Cardiac muscle cell (in vitro differentiated cells and primary cell): ENCODE measurements at regions not wholly inside any gene's neighbourhood (a gene's known extent, or its start where the extent isn't known, plus 50 kb on each side); places are given as distances from the start of the nearest gene placed in this dataset.

Source experiments
- DNase-seq, 2 donors: peaks; one replicate each; pipeline versions ENCODE4 v3.0.0 to v3.0.0-alpha.2; 2010 to 2017; ENCODE audit warnings: low read depth in 1 of 2, low spot score in 1 of 2
- H3K27ac ChIP-seq: fragments of 200-600 bp; sonication (generic); 2 replicates; pipeline ENCODE4 v1.5.1; 2016
- H3K27me3 ChIP-seq: fragments of 200-600 bp; sonication (generic); 2 replicates; pipeline ENCODE4 v1.6.0; 2016; ENCODE audit warnings: control low read depth
- H3K36me3 ChIP-seq: fragments of 200-600 bp; sonication (generic); 2 replicates; pipeline ENCODE4 v1.5.1; 2016; ENCODE audit warnings: control low read depth
- H3K4me1 ChIP-seq: fragments of 200-600 bp; sonication (generic); 2 replicates; pipeline ENCODE4 v1.8.1; 2017; ENCODE audit warnings: low read depth, mild to moderate bottlenecking, mixed run types
- H3K4me3 ChIP-seq: fragments of 200-600 bp; sonication (generic); 2 replicates; pipeline ENCODE4 v1.5.1; 2016; ENCODE audit warnings: mild to moderate bottlenecking
- H3K9me3 ChIP-seq: fragments of 200-600 bp; sonication (generic); 2 replicates; pipeline ENCODE4 v1.5.1; 2017; ENCODE audit warnings: low read depth, mild to moderate bottlenecking, control low read depth
- CTCF ChIP-seq: IDR thresholded peaks from 2 replicates; pipeline ENCODE4 v1.5.1; 2012; ENCODE audit warnings: low read depth, mild to moderate bottlenecking, low read length

GRCh38 chr9:31336841-31337240 lies 1047.6 kb upstream of the ACO1 start:
- Histone ChIP-seq H3K27me3 (no peaks in the 10 kb centered on the region), H3K27ac (no peak overlapping the region), H3K36me3 (no peaks in the 10 kb centered on the region), H3K4me1 (no peaks in the 10 kb centered on the region), H3K9me3 (no peaks in the 10 kb centered on the region), H3K4me3 (no peak overlapping the region)
- TF ChIP-seq CTCF: no peak
- DNase-seq: no peak

- peak in 1 of 2 donors; percentile 75 for DNase-seq
- H3K27me3 ChIP-seq: no peaks in the 10 kb centered on the region
- no peak for TF ChIP-seq CTCF
- H3K4me1 ChIP-seq: no peaks in the 10 kb centered on the region
- no peaks in the 10 kb centered on the region for H3K36me3 ChIP-seq
- H3K4me3 ChIP-seq: no peak overlapping the region
- H3K27ac ChIP-seq: no peak overlapping the region
- no peaks in the 10 kb centered on the region for H3K9me3 ChIP-seq
Observed at GRCh38 chr9:31347082-31347617, 1037.3 kb upstream of the ACO1 start.

- DNase-seq: no peak
- no peaks in the 10 kb centered on the region for H3K27me3 ChIP-seq
- TF ChIP-seq CTCF: no peak
- H3K4me3 ChIP-seq: no peak overlapping the region
- H3K9me3 ChIP-seq: no peaks in the 10 kb centered on the region
- no peak overlapping the region for H3K27ac ChIP-seq
- H3K36me3 ChIP-seq: no peaks in the 10 kb centered on the region
- H3K4me1 ChIP-seq: no peaks in the 10 kb centered on the region
Observed at GRCh38 chr9:31355159-31355882, 1029.1 kb upstream of the ACO1 start.

- TF ChIP-seq CTCF: no peak
- H3K4me1 ChIP-seq: no peaks in the 10 kb centered on the region
- no peaks in the 10 kb centered on the region for H3K9me3 ChIP-seq
- H3K36me3 ChIP-seq: no peaks in the 10 kb centered on the region
- H3K27me3 ChIP-seq: no peaks in the 10 kb centered on the region
- DNase-seq: no peak
- H3K4me3 ChIP-seq: no peak overlapping the region
- no peak overlapping the region for H3K27ac ChIP-seq
Observed at GRCh38 chr9:31355965-31356364, 1028.5 kb upstream of the ACO1 start.

GRCh38 chr9:31359071-31359470 lies 1025.4 kb upstream of the ACO1 start:
- Histone ChIP-seq H3K4me3 (no peak overlapping the region), H3K9me3 (no peaks in the 10 kb centered on the region), H3K27ac (no peak overlapping the region), H3K27me3 (no peaks in the 10 kb centered on the region), H3K36me3 (no peaks in the 10 kb centered on the region), H3K4me1 (no peaks in the 10 kb centered on the region)
- no peak for DNase-seq
- no peak for TF ChIP-seq CTCF
